SH-SY5Y (cell line): ENCODE measurements at regions not wholly inside any gene's neighbourhood (a gene's known extent, or its start where the extent isn't known, plus 50 kb on each side); places are given as distances from the start of the nearest gene placed in this dataset.

Experiments
- GATA2 ChIP-seq: IDR thresholded peaks from 2 replicates; pipeline ENCODE4 v1.6.1; 2011; ENCODE audit warnings: mild to moderate bottlenecking, low read depth, low read length
- GATA3 ChIP-seq: IDR thresholded peaks from 2 replicates; pipeline ENCODE4 v1.6.1; 2011; ENCODE audit warnings: low read depth, mild to moderate bottlenecking, low read length, moderate library complexity

GRCh38 chr2:16434393-16434792 is 231.2 kb downstream of the CYRIA start:
- TF ChIP-seq GATA3 (no peak), GATA2 (no peak)

DNA sequence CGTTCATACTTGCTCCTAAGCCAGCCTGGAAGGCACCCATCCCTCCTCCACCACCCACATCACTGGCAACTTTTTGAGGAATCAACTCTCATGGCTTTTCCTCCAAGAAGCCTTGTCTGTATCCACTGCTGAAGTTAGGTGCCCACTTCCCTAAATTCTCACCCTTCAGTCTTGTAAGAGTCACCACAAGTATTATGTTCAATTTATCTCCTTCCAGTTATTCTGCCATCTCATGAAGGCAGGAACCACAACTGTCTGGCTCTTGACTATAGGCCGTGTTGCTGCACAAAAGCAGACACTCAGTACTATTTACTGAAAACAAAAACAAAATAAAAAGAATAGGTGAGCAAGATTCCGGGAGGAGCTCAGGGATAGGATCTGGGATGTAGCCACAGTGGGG is 234.8 kb downstream of the CYRIA start:
- no peak for TF ChIP-seq GATA3
- no peak for TF ChIP-seq GATA2

- TF ChIP-seq GATA3 (no peak), GATA2 (no peak)
These were observed 236.0 kb downstream of the CYRIA start for GRCh38 chr2:16429431-16430145.

GRCh38 chr2:16429002-16429401 is 236.6 kb downstream of the CYRIA start:
- TF ChIP-seq GATA2: no peak

GRCh38 chr2:16425462-16426336 is 239.9 kb downstream of the CYRIA start:
- no peak for TF ChIP-seq GATA2
- no peak for TF ChIP-seq GATA3

DNA sequence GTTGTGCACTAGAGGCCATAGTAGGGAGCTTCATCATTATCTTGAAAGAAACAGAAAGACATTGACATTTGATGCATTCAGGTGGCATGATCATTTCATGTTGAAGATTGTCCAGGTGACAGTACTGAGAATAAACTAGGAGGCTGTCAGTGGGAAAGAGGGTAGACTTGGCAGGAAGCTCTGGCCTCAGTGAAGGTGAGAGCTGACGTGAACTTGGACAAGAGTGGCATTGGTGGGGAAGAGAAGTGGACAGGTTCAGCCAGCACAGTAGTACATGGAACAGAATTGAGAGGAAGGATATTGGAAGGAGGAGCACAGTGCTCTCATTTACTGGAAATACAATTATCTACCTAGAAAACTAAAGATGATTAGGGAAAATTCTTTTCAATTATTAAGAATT is 245.2 kb downstream of the CYRIA start:
- no peak for TF ChIP-seq GATA3
- TF ChIP-seq GATA2: no peak

DNA sequence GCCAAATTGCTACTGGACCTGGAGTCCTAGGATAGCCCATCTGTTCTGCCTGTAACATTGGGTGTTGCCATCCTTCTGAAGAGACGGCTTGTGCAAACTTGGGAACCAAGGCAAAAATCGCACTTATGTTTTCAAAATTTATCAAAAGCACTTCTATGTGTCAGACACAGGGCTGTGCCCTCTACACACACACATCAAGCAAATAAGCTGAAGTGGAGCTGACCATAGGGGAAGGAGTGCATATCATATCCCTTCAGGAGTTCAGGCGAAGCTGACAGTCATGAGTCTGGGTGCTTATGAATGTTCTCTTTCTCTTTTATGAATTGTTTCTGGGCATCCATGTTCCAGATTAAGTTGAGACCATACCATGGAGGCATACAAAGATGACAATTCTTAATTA is 247.9 kb downstream of the CYRIA start:
- TF ChIP-seq GATA2 (no peak), GATA3 (no peak)

GRCh38 chr2:16416651-16417050 is 249.0 kb downstream of the CYRIA start:
- no peak for TF ChIP-seq GATA2
- TF ChIP-seq GATA3: no peak

- TF ChIP-seq GATA2 (no peak), GATA3 (no peak)
These were observed 251.7 kb downstream of the CYRIA start for GRCh38 chr2:16413947-16414346.

DNA sequence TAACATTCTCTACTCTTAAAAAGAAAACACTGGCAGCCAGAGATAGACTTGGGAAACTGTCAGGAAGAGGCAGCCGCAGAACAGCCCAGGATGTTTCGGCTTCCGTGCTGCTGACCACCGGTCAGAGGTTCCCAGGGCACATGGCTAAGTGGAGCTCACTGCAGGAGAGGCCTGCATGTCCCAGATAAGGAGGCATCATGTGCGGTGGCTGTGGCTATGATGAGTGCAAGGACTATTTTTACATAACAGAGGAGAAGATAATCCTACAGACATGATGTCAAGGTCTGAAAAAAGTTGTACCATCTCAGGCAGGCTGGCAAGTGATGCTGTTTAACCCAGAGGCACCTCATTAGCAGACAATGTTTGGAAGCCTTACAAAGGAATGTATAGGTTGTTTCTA is 252.3 kb downstream of the CYRIA start:
- TF ChIP-seq GATA2: no peak
- TF ChIP-seq GATA3: no peak

DNA sequence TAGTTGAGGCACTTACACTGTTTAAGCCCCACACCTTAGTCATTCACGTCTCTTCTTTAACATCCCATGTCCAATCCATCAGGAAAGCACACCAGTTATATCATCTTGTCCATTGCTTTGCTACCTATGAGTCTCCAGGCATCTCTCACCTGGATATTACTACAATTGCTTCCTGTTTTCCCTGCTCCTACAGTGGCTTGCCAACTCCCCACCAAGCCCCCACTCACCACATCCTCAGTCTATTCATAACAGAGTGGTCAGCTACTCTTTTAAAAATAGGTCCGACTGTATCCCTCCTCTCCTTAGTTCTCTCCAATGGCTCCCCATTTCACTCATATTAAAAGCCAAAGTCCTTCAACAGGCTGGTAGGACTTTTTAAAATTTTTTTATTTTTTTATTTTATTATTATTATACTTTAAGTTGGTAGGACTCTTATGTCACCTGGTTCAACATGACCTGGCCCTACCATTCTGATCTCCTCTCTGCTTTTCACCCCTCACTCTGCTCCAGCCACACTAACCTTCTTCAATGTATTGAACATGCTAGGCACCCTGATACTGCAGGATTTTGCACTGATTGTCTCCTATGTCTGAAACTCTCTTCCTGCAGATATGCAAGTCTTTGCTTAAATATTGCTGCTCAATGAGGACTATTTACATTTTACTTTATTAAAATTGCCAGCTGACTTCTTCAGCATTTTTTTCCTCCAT is 253.2 kb downstream of the CYRIA start:
- no peak for TF ChIP-seq GATA3
- TF ChIP-seq GATA2: no peak

GRCh38 chr2:16411788-16412187 is 253.8 kb downstream of the CYRIA start:
- no peak for TF ChIP-seq GATA3
- TF ChIP-seq GATA2: no peak

DNA sequence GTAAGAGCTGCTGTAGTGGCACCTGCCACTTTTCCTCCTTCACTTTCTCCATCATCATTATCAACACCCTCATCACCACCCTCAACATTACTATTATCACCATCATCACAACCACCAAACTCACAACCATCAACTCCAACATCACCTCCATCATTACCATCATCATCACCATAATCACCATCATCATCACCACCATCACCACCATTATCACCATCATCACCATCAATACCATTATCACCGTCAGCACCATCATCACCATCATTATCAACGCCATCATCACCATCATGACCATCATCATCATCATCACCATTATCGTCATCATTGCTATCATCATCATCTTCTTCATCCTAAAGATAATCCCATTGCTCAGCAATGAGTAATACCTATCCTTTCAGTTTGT is 255.8 kb downstream of the CYRIA start:
- TF ChIP-seq GATA3: no peak
- no peak for TF ChIP-seq GATA2

- TF ChIP-seq GATA3: no peak
- no peak for TF ChIP-seq GATA2
These were observed 256.6 kb downstream of the CYRIA start for GRCh38 chr2:16409006-16409390.

DNA sequence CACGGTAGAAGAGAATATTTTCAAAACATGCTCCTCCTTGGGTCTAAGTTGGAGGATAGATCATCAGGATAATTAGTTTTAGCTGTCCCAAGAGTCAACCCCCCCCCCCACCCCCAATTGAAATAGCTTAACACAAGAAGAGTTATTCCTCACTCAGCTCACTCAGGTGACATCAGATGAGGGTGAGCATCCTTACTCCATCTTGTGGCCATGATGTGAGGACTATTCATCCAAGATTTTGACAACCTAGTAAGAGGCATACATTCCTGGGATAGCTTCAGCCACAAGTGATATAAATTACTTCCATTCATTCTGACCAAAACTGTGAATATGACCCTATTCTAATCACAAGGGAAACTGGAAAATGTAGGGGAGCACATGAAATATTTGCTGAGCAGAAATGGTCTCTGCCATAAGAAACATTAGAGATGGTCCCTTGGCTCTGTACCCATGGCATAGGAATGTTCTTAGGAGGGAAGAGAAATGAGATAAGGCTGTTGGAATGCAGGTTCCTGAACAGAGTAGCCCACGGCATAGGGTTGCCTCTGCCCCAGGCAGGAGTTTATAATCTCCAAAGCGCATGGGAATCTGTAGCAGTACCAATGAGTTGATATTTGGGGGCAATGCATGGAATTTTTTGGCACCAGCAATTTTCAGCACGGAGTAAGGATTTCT is 257.2 kb downstream of the CYRIA start:
- no peak for TF ChIP-seq GATA2
- TF ChIP-seq GATA3: no peak
